Inferior parietal cortex (tissue), 1 donor: ENCODE measurements at regions not wholly inside any gene's neighbourhood (a gene's known extent, or its start where the extent isn't known, plus 50 kb on each side); places are given as distances from the start of the nearest gene placed in this dataset.

Experiments
- DNase-seq: peaks from one replicate; pipeline ENCODE4 v3.0.0-alpha.2; 2016; ENCODE audit errors: extremely low spot score

DNA sequence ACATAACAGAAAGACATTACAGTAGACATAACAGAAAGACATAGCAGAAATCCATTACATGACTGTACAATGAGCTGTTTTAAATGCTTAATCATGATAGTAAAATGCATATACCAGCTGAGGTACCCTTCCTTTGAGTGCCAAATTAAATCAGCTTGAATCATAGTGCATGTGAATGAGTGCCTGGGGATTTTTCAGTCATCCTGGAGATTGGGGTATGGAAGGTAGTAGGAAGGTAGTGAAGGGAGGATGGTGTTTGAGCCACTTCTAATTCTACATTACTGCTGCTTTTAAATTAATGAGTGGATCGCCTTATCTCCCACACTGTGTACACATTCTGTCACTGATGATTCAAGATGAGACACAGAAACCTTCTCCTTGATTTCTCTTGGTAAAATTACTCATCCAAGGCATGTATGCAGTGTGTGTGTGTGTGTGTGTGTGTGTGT is 534.2 kb downstream of the LRFN5 start:
- DNase-seq, result no peak

DNA sequence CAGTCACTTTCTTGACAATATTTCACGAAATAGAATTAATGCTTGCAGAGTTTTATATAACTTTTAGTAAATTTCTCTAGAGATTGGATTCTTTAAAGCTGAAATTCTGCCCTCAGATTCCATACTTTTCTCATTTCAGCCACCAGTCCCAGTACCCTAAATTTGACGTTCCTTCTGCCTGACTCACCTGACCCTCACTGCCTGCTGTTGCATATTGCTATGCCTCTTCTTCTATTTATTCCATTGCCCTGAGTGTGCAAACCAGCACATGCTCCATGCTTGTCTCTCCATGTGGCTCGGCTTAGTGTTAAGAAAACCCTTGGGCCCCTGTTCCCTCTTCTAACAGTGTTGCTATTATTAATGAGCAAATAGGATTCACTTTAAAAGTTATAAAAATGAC is 533.3 kb downstream of the LRFN5 start:
- no peak for DNase-seq

DNA sequence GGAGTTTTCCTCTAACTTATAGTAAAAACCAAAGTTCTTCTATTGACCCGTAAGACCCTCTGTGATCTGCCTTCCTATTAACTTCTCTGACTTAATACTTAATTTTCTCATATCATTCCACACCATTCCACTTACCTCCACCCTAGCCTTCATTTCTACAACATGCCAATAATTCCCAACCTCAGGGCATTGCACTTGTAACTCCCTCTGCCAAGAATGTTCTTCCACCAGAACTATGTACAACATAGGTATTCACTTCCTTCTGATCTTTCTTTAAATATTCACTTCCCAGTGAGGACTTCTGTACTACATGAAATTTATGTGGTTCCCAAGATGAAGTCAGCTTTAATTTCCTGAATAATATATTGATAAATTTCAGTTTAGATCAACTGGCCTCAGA is 531.7 kb downstream of the LRFN5 start:
- no peak for DNase-seq

DNA sequence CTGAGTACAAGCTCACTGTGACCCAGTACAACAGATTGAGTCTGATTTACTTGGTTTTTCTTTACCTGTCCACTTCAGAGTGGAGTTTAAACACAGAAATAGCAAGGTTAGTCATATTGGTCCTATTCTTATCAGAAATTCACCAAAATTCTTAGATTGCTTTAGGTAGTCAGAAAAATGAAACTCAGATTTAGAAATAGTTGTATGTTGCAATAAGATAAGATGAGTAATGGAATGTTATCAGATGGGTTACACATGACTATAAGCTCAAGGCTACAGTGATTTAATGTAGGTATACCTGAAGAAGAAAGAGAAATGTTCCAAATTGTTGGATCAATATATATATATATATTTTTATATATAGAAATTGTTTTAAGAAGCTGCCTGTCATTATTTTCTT is 524.1 kb downstream of the LRFN5 start:
- no peak for DNase-seq

DNA sequence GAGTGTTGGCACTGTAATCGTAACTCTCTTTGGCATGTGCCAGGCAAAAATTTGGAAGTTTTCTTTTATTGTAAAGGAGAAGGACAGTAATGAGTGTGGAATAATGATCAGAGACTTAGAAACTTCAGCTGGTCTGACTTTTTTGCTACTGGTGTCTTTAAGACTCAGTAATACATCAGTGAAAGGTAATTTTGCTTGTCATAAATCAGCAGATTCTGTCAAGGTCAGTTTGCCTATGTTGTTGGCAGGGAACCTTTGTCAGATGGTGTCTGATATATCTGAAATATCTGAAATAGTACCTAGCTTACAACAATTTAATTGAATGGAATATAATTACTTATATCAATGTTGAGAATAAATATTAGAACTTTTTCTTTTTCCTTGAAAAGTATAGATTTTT is 516.9 kb downstream of the LRFN5 start:
- no peak for DNase-seq

DNA sequence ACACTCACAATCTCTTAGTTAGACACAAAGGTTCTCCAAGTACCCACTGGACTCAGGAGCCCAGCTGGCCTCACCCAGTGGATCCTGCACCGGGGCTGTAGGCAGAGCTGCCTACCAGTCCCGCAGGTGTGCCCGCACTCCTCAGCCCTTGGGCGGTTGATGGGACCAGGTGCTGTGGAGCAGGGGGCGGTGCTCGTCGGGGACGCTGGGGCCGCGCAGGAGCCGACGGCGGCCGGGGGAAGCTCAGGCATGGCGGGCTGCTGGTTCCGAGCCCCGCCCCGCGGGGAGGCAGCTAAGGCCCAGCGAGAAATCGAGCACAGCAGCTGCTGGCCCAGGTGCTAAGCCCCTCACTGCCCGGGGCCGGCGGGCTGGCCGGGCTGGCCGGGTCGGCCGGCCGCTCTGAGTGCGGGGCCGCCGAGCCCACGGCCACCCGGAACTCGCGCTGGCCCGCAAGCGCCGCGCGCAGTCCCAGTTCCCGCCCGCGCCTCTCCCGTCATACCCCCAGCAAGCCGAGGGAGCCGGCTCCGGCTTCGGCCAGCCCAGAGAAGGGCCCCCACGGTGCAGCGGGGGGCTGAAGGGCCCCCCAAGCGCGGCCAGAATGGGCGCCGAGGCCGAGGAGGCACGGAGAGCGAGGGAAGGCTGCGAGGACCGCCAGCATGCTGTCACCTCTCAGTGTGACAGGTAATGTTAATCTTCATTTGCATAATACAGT is 506.8 kb downstream of the LRFN5 start:
- DNase-seq, result no peak

DNA sequence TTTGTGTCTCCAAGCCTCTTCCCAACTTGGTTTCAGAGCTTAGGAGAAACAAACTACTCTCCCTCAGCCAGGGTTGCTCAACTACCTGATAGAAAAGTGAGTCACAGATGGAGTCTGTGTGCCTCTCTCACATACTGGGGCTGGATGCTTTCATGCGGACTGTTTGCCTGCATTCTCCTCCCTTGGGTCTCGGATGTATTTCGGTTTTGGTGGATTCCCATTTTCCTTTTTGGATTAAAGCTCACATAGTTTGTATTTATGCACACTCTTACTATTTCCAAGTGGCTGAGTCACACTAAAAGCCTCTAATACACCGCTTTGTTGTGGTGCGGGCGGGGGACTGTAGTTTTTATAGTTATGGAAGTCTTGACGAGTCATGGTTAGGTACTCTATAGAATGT is 505.4 kb downstream of the LRFN5 start:
- no peak for DNase-seq

DNA sequence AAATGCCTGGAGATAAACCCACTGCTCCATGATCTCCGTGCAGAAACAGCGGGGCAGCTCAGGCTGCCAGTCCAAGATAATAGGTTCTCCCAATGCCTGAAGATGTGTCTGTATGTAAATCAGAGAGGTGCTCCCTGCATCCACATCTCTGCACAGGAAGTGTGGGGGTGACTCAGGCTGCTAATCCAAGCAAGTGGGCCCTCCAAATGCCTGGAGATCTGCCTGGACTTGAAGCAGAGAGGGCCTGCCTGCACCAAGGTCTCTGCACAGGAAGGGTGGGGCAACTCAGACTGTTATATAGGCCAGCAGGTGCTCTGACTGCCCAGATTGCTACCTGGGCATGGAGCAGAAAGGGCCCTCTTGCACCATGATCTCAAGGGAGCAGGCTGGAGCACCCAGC is 504.7 kb downstream of the LRFN5 start:
- no peak for DNase-seq

DNA sequence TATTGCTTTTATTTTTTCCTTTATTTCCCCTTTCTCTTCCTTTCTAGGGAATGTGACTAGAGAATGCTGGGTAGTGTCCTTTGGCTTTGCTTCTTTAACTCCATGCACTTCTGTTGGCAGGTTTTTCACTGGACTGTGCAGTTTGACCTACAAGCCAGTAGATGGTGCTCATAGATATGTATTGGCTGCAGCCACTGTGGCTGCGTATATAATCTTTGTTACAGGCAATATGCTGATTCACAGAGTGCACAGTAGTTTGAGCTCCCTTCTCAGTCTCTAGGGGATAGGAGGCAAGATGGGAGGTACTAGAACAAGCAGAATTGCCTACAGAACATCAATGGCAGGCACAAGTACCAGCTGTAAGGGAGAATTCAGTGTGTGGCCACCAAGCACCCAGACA is 503.5 kb downstream of the LRFN5 start:
- no peak for DNase-seq

DNA sequence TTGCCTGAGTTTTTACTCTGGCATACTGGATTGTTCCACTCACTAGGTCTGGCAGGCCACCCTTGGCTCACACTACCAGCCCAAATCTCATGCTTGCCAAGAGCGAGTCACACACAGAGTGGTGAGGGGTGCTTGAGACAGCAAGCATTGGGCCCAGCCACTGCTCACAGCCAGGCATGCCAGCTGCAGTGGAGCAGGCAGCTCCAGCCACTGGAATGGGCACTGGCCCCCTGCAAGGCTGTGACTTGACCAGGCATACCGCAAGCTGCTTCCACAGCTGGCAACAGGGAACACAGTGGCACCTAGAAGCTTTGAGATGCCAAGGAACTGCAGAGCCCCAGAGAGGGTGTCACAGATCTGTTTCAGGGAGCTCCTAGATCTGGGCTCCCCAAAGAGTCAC is 488.5 kb downstream of the LRFN5 start:
- DNase-seq, result no peak

DNA sequence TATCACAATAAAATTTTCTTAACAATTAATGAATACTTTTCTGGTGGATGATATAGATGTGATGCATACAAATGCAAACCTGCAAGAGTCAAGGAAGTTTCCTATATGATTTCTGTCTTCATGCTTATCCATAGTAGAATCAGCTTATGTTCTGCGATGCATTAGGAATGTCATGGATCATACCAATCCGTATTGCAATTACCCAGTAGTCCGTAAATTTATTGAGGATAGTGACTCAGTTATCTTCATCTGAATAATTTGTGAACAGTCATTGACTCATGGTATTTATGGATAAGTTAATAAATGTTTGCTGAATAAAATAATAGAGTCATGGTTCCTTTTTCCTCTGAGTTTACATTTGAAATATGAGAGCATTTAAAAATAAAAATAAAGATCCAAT is 483.4 kb downstream of the LRFN5 start:
- no peak for DNase-seq

DNA sequence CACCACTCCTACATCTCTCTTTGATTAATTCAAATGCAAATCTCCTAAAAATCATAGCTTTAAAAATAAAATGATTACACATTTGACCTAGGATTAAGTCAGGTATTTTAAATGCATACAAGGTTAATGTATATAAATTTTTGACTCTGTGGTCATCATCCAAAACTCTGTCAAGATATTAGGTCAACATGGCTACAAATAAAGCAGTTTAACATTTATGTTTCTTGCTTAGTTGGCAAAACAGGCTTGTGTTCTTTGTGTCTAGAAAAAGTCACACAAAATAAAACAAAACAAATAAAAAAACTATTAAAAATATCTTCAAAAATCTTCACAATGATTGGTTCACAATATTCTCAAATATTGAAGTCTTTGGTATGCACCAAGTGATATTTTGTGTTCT is 473.2 kb downstream of the LRFN5 start:
- DNase-seq, result no peak

DNA sequence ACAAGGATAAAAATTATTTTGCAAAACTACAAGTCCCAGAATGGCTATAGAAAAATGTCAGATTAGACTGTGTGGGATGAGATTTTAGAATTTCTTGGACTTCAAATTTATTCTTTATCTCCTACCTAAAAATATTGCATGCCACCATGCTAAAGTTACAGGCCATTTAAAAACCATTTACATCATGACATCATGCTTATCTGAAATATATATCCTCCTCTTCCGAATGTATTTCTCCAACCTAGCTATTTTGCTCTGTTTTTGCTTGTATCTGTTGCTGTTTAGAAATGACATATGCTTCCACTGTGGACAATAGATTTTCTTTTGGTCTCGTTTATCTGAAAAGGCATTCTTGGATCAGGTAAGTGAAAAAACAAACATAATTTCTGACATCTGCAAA is 471.7 kb downstream of the LRFN5 start:
- DNase-seq, result no peak

DNA sequence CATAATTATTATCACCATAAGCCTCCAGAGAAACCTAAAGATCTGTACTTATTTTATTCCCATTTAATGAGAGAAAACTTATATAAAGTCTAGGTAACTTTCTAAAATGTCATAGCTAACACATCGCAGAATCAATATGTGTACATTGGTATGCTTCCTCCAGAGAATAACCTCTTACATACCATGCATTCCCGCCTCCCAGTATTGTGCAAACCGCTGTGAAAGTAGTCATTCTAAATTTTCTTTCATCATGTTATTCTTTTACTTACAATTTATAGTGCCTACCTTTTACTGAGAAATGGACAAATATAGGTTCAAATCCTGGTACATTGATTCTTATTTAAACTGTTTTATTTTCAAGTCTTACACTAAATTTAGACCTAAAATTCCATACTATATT is 463.4 kb downstream of the LRFN5 start:
- no peak for DNase-seq

DNA sequence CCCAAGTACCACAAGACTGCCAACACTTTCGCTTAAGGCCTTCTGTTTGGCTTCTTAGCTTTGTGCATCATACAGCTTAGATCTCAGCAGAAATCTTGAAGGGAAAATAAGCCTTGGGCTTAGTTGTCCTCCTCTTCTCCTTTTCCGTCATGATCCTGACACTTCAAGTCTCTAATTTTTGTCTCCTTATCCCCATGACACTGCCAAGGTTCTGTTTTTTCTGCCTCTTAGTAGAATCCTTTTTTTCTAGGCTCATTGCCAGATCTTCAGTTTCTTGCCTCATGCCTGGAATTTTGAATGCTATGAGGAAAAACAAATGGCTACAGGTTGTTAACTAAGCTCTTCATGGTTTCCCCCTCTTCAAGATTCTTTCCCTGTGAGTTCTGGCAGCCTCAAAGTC is 450.4 kb downstream of the LRFN5 start:
- peak; percentile 7 for DNase-seq

DNA sequence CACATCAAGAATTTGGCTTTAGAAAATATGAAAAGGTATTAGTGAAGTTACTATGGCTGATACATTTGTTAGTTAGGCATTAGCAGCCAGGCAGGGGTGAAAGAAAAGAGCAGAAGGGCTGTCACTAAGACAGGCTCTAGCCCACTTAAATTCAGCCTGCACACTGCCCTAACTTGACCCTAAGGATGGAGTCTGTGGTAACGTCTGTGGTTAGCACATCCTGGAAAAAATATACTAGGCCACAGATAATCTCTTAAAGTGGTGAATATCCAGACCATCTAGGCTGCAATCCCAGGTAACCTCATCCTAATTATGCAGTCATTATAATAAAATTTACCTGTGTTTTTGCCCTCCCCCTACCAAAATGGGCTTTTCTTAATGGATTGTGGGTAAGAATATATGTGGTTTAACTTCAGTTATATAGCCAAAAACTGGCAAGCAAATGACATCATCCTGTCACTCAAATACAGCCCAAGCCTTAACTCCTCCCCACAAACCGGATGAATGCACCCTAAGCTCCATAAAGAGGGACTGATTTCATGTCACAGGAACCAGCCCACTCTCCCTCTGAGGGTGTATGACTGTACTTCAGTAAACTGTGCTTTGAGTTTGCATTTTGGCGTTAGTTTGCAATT is 440.9 kb downstream of the LRFN5 start:
- DNase-seq, result no peak

DNA sequence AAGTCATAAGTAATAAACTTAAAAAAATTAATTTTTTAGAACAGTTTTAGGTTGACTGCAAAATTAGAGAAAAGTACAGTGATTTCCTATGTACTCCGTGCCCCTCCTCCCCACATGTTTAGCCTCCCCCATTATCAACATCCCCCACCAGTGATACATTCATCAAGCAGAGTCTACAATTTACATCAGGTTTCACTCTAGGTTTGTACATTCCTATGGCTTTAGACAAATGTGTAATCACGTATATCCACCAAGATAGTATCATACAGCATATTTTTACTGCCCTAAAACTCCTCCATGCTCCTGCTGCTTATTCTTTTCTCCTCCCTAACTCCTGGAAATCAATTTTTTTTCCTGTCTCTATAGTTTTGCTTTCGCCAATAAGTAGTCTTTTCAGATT is 438.7 kb downstream of the LRFN5 start:
- DNase-seq, result no peak

DNA sequence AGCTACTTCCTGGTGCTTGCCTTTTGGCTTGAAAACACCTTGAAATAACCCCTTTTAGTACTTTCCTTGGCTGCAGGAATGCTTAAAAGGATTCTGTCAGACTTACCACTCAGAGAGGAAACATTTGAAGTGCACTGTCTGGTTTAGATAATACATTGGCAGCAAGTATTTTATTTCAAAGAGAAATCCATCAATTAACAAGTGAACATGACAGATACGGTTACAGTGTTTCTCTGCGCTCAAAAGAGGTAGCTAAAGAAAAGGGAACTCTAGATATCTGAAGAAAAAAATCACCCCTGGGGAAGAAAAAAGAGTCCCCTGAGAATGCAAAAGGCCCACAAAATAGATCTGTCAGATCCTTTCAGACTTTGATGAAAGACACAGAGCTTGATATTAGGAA is 421.9 kb downstream of the LRFN5 start:
- no peak for DNase-seq

DNA sequence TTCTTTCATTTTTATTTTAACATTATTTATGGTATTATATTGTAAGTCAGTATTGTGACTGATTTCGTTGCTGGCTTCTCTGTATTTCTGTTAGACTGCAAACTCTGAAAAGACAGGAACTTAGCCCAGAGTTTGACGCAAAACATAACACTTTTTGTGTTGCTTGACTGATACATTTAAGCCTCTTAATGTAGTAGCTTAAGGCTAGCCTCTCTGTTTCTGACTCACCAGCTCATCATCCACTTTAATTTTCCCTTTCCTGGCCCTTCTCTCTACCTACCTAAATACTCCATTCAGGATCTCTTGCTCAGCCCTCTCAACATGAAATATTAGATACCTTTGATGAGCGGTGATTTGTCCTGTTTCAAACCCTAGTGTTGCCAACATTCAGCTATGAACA is 420.6 kb downstream of the LRFN5 start:
- no peak for DNase-seq

DNA sequence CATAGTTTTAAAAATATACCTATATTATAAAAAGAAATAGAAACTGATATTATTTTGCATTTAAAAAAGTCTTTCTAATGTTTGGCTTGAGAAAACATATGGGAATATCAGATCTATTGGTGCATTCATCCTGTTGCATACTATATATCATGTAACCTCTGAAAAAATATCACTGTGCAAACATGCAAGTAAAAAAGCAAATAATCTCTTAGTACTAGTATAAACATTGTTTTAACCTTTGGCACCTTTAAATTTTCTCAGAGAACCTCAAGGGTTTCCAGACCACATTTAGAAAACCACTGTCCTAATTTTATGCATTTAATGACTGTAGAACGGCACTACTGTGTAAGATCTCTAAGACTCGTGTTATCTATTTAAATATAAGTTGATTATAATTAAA is 416.8 kb downstream of the LRFN5 start:
- no peak for DNase-seq

DNA sequence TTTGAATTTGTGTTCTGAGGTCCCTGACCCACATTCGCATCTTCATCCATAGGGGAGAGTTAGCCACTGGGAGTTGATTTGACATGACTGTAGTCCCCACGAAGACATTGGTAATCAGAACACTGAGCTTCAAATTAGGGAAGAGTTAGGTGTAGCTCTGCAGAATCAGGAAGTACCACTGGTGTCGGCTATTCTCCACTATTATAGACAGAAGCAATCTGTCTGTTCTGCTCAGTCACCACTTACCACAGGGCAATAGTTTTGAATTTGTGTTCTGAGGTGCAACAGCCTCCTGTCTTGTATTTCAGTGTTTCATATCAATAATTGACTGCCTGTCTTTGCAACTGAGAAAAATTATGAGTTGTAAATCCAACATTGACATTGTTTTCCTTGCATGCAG is 407.6 kb downstream of the LRFN5 start:
- DNase-seq, result no peak

DNA sequence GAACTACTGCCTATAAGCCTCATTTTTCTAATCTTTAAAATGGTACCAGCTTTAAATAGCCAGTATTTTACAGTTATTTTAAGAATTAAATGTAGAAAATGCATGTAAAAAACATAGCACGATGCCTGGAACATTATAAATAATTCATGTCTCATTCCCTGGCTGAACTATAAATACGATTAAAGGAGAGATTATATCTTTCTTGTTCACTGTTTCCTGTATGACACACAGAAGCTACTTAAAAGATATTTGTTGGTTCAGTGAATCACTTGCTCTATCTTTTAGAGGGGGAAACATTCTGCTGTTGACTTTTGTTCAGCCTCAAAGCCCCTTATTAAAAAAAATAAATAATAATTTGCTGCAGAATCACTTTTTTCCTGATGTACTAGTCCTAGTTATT is 406.9 kb downstream of the LRFN5 start:
- no peak for DNase-seq

DNA sequence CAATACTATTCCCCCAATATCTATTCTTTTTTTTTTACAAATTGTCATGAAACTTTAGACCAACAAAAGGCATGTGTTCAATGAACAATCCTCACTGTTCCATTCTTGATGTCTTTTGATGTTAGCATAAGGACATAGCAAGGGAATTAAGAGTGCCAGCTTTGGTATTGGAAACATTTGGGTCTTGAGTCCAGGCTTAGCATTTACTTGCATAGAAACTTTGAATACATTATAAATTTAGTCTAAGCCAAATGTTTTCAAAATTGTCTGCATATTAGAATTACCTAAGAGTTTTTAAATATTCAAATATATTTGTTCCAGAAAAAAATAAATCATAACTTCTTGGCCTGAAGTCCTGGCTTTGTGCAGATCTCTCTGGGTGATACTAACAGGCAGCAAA is 406.5 kb downstream of the LRFN5 start:
- DNase-seq, result no peak

DNA sequence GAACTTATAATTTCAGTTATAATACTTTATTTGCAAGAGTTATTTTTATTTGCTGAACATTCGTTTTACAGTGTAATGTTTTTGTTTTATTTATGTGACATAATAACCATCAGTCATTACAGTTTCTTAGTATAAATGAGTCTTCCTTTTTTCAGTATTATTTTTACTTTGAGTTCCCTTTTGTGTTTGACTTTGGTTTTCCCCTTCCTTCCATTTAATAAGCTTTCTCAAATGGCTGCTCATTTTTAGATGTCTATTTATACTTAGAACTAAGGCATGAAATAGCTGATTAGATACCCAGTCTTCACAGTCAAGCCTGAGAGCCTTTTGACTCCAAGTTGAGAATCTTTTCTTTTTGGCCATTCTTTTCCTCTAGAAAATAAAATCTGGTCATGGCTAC is 404.5 kb downstream of the LRFN5 start:
- no peak for DNase-seq
